HEK293 (cell line): ENCODE measurements at regions not wholly inside any gene's neighbourhood (a gene's known extent, or its start where the extent isn't known, plus 50 kb on each side); places are given as distances from the start of the nearest gene placed in this dataset.
"Not testable (repeated sequence)": the region's sequence is repeated elsewhere in the genome, so short reads cannot be mapped to it uniquely, and the experiment has no call there.

Experiments used
- CTCF ChIA-PET: fragments of 350-600 bp; formaldehyde crosslinking; extraction: SDS; loops from one replicate; lab custom pipeline; 2021; ENCODE audit warnings: antibody characterized with exemption; lab: Yijun Ruan, JAX
- POLR2A ChIA-PET: fragments of 300-600 bp; formaldehyde crosslinking; extraction: SDS; loops from one replicate; lab custom pipeline; 2020; ENCODE audit warnings: antibody characterized with exemption, inconsistent platforms; lab: Yijun Ruan, JAX
- H3K27ac ChIP-seq: fragments of 200-500 bp; sonication (Bioruptor generic); 2 replicates; pipeline ENCODE4 v1.5.1; 2014; ENCODE audit warnings: low read depth, low read length, control low read depth, inconsistent platforms; ENCODE audit errors: extremely low read depth
- H3K36me3 ChIP-seq, 2 experiments: fragments of 200-500 bp in 1 of 2; sonication (Bioruptor generic) in 1 of 2; 1 replicate in 1 of 2; 2 replicates in 1 of 2; pipeline ENCODE4 v1.5.1; 2014 to 2017; ENCODE audit warnings: inconsistent platforms in 2 of 2, low read length in 2 of 2; ENCODE audit not compliant: control insufficient read depth in 2 of 2, insufficient read depth in 1 of 2
- H3K4me1 ChIP-seq: fragments of 200-500 bp; sonication (Bioruptor generic); 2 replicates; pipeline ENCODE4 v1.5.1; 2014; ENCODE audit warnings: mild to moderate bottlenecking, low read length, inconsistent platforms; ENCODE audit not compliant: control insufficient read depth, insufficient read depth
- H3K4me3 ChIP-seq: 2 replicates; pipeline ENCODE4 v1.5.1; 2011; ENCODE audit warnings: low read depth, mild to moderate bottlenecking, control low read depth, low read length, moderate library complexity
- H3K9me3 ChIP-seq: fragments of 200-500 bp; sonication (Bioruptor generic); 2 replicates; pipeline ENCODE4 v1.5.1; 2014; ENCODE audit warnings: low read depth, low read length, inconsistent platforms; ENCODE audit not compliant: control insufficient read depth, insufficient read depth
- BCL11A ChIP-seq: fragments of 450-650 bp; formaldehyde crosslinking; IDR thresholded peaks from 2 replicates; pipeline ENCODE4 v1.5.1; 2016; ENCODE audit warnings: low read depth, missing biosample characterization, missing genetic modification characterization
- GLIS1 ChIP-seq: fragments of 450-650 bp; formaldehyde crosslinking; IDR thresholded peaks from 2 replicates; pipeline ENCODE4 v1.5.1; 2016; ENCODE audit warnings: missing biosample characterization, missing genetic modification characterization
- KLF8 ChIP-seq: fragments of 450-650 bp; formaldehyde crosslinking; IDR thresholded peaks from 2 replicates; pipeline ENCODE4 v1.5.1; 2016; ENCODE audit warnings: missing biosample characterization, missing genetic modification characterization
- PATZ1 ChIP-seq: fragments of 450-650 bp; formaldehyde crosslinking; IDR thresholded peaks from 2 replicates; pipeline ENCODE4 v1.5.1; 2016; ENCODE audit warnings: missing biosample characterization, missing genetic modification characterization
- ZBTB17 ChIP-seq: fragments of 450-650 bp; formaldehyde crosslinking; IDR thresholded peaks from 2 replicates; pipeline ENCODE4 v1.5.1; 2016; ENCODE audit warnings: missing biosample characterization, missing genetic modification characterization
- ZNF148 ChIP-seq: fragments of 450-650 bp; formaldehyde crosslinking; IDR thresholded peaks from 2 replicates; pipeline ENCODE4 v1.5.0; 2017; ENCODE audit warnings: missing biosample characterization, missing genetic modification characterization, borderline replicate concordance
- ZNF18 ChIP-seq: fragments of 450-650 bp; formaldehyde crosslinking; IDR thresholded peaks from 2 replicates; pipeline ENCODE4 v1.5.1; 2016; ENCODE audit warnings: missing biosample characterization, missing genetic modification characterization
- ZNF280C ChIP-seq: fragments of 450-650 bp; formaldehyde crosslinking; IDR thresholded peaks from 2 replicates; pipeline ENCODE4 v1.5.1; 2016; ENCODE audit warnings: missing biosample characterization, missing genetic modification characterization
- ZNF335 ChIP-seq: fragments of 450-650 bp; formaldehyde crosslinking; conservative IDR thresholded peaks from 2 replicates; pipeline ENCODE4 v1.5.1; 2016; ENCODE audit warnings: missing biosample characterization, missing genetic modification characterization
- ZNF362 ChIP-seq: fragments of 450-650 bp; formaldehyde crosslinking; IDR thresholded peaks from 2 replicates; pipeline ENCODE4 v1.5.1; 2016; ENCODE audit warnings: missing biosample characterization, missing genetic modification characterization
- ZNF473 ChIP-seq: fragments of 450-650 bp; formaldehyde crosslinking; IDR thresholded peaks from 2 replicates; pipeline ENCODE4 v1.5.1; 2017; ENCODE audit warnings: missing biosample characterization, missing genetic modification characterization
- ZNF626 ChIP-seq: fragments of 450-650 bp; sonication (Bioruptor Pico); formaldehyde crosslinking; IDR thresholded peaks from 2 replicates; pipeline ENCODE4 v1.5.1; 2018; ENCODE audit warnings: missing biosample characterization, missing genetic modification characterization, inconsistent platforms
- ZNF707 ChIP-seq: fragments of 450-650 bp; formaldehyde crosslinking; IDR thresholded peaks from 2 replicates; pipeline ENCODE4 v1.5.1; 2016; ENCODE audit warnings: missing biosample characterization, missing genetic modification characterization
- ZSCAN4 ChIP-seq: fragments of 450-650 bp; formaldehyde crosslinking; IDR thresholded peaks from 2 replicates; pipeline ENCODE4 v1.5.1; 2017; ENCODE audit warnings: missing biosample characterization, missing genetic modification characterization

GRCh38 chr22:27605390-27605789 lies 196.2 kb downstream of the MN1 start:
- H3K36me3 ChIP-seq, result no peaks in the 10 kb centered on the region
- no peaks in the 10 kb centered on the region for H3K4me1 ChIP-seq
- H3K4me3 ChIP-seq, result no peak overlapping the region
- H3K9me3 ChIP-seq, result no peaks in the 10 kb centered on the region
- CTCF ChIA-PET, result no interaction called here
- H3K27ac ChIP-seq, result no peak overlapping the region
- POLR2A ChIA-PET, result no interaction called here
- TF ChIP-seq ZNF473 (tag by site-specific recombination) (no peak), ZNF18 (no peak), ZNF362 (tag by site-specific recombination) (no peak), ZSCAN4 (no peak), ZBTB17 (no peak), GLIS1 (peak; percentile 63)

GRCh38 chr22:27607750-27608149 lies 193.8 kb downstream of the MN1 start:
- H3K4me3 ChIP-seq, H3K27ac ChIP-seq, H3K36me3 ChIP-seq, H3K9me3 ChIP-seq, H3K4me1 ChIP-seq, POLR2A ChIA-PET: not testable (repeated sequence)
- CTCF ChIA-PET, result interaction anchor here (0.7 kb wide), 1 partner anchor 197 kb away, joined by 3 read pairs; no protein-coding TSS in a partner anchor
- TF ChIP-seq ZSCAN4, result peak; percentile 93
- TF ChIP-seq, all 188 proteins: peak for 1; not testable (repeated sequence) for 187

GRCh38 chr22:27609451-27609888 lies 192.1 kb downstream of the MN1 start:
- Histone ChIP-seq H3K4me3 (no peak overlapping the region), H3K27ac (no peak overlapping the region), H3K9me3 (no peaks in the 10 kb centered on the region), H3K4me1 (no peaks in the 10 kb centered on the region), H3K36me3 (no peaks in the 10 kb centered on the region)
- TF ChIP-seq BCL11A (tag by site-specific recombination) (no peak), ZNF707 (tag by site-specific recombination) (no peak), PATZ1 (tag by site-specific recombination) (no peak), ZNF280C (no peak), ZNF626 (tag by site-specific recombination) (no peak), ZNF335 (tag by site-specific recombination) (no peak), KLF8 (tag by site-specific recombination) (no peak), ZNF148 (tag by site-specific recombination) (no peak)
- ChIA-PET POLR2A (no interaction called here), CTCF (no interaction called here)
